NCI-H524 (cell line): ENCODE measurements at regions not wholly inside any gene's neighbourhood (a gene's known extent, or its start where the extent isn't known, plus 50 kb on each side); places are given as distances from the start of the nearest gene placed in this dataset.
"Not testable (repeated sequence)": the region's sequence is repeated elsewhere in the genome, so short reads cannot be mapped to it uniquely, and the experiment has no call there.

Experiments
- DNase-seq, 2 experiments: peaks; one replicate each; lab custom pipeline; 2025; lab: John Stamatoyannopoulos, UW

DNA sequence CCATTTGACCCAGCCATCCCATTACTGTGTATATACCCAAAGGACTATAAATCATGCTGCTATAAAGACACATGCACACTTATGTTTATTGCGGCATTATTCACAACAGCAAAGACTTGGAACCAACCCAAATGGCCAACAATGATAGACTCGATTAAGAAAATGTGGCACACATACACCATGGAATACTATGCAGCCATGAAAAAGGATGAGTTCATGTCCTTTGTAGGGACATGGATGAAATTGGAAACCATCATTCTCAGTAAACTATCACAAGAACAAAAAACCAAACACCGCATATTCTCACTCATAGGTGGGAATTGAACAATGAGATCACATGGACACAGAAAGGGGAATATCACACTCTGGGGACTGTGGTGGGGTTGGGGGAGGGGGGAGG, 242.7 kb upstream of the FOXF1 start:
- DNase-seq: not testable (repeated sequence)

DNA sequence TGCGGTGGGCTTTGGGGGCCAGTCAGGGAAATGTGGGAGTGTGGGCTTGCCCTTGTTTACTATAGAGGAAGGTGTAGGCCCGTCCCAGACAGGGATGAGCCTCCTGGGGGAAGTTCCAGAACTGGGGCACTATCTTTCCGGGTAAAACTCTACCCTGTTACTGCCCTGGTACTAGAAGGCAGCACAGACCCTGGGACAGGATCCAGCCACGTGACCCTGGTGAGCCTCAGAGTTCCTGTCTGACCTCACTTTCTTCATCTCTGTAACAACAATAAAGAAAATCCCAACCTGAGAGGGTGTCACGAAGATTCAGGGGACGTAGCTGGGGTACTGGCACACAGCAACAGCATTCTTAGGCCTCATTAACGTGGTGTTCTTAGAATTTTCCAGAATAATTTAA, 239.6 kb upstream of the FOXF1 start:
- DNase-seq: no peak

DNA sequence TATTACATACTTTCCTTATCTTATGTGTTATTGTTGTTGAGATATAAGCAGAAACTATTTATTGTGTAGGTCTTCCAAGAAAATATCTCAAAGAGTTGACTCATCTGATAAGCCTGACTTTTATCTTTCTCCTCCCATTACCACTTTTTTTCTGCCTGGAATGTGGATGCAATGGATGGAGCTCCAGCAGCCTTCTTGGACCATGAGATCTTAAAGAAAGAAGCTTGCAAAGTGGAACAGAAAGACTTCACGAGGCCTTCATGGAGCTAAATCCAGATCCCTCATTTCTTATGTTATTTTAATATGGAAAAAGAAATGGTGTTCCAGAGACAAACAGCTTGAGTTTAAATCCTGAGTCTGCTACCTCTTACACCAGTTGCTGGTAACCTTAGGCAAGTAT, 237.6 kb upstream of the FOXF1 start:
- no peak for DNase-seq

- no peak for DNase-seq
These were observed 233.1 kb upstream of the FOXF1 start for GRCh38 chr16:86277221-86277620.

GRCh38 chr16:86277859-86278258, 232.5 kb upstream of the FOXF1 start:
- DNase-seq: not testable (repeated sequence)

DNA sequence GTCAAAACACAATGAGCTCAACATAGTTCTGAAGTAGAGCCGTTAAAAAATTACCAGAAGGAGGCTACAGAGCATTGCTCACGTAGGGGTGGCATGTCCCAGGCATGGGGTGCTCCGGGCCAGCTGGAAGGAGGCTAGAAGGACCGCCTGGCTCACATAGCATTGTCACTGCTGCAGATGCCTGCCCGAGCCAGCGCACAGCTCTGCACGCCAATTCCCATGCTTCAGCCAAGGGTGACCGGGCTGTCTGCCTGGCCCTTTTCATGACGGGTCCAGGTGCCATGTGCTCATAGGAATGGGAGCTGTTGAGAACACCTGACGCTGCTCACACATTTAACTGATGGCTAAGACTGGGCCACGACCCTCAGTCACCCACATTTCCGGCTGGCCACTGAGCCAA, 228.9 kb upstream of the FOXF1 start:
- DNase-seq: no peak

GRCh38 chr16:86283944-86284343, 226.4 kb upstream of the FOXF1 start:
- DNase-seq: no peak

GRCh38 chr16:86285421-86285820, 224.9 kb upstream of the FOXF1 start:
- DNase-seq: no peak

DNA sequence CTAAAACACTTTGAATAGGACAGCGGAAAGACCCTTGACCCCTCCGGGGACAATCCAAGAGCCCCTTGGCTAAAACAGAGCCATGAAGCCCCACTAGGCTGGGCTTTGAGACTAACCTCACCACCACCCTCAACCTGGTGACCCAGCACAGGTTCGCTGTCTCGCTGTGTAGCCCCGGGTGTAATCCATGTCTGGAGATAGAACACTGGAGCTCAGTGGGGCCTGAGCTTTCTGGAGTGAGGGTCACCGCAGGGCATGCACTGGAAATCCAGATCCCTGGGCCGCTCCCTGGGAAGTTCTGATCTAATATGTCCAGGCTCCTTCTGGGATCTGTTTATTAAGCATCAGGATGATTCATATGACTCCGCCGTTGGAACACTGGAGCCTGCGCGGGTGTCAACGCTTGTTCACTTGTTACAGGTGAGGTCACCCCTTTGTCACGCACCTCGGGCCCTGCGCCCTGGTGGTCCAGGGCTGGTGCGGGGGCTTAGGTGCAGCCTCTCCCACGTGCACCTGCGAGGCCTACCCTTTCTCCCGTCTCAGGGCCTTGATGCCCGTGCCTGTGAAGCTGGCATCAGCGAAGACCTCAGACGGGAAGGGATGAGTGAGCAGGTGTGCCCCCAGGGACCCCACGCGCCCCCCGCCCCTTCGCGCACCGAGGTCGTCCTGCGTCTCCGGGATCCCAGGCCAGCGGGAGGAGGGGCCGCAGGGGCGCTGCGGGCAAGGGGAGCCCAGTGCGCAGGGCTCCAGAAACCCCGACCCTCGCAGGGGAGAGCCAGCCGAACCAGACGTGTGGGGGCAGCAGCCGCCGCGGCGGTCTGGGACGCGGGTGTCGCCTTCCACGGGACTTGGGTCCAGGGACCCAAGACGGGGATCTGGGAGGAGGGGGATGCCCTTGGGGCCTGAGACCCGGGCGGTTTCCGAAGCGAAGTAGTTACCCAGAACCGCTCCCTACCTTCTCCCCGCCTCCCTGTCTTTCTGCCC, 224.1 kb upstream of the FOXF1 start:
- DNase-seq: no peak

GRCh38 chr16:86286991-86287663, 223.2 kb upstream of the FOXF1 start:
- no peak for DNase-seq

DNA sequence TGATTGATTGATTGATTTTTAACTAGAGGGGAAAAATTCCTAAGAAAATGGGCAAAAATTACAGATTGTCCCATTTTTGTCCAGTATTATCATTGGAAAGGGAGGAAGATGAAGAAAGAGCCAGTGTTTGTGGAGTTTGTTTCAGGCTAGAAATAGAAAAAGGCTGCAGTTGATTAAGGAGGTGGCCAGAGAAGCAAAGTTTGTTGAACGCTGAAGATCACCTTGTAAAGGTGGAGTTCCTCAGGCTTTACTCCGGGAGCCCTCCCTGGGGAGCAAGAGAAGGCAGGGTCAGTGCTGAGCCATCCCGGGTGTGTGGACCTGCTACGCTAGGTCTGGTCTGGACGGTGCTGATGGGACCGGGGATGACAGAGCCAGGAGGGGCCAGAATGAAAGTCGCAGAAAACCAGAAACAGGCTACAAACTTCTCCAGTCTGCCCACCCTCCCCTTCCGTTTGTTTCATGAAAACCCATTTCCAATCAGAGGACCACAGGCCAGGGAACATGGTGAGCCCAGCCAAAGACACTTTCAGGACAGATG, 222.6 kb upstream of the FOXF1 start:
- no peak for DNase-seq

GRCh38 chr16:86288716-86289294, 221.5 kb upstream of the FOXF1 start:
- DNase-seq: no peak

DNA sequence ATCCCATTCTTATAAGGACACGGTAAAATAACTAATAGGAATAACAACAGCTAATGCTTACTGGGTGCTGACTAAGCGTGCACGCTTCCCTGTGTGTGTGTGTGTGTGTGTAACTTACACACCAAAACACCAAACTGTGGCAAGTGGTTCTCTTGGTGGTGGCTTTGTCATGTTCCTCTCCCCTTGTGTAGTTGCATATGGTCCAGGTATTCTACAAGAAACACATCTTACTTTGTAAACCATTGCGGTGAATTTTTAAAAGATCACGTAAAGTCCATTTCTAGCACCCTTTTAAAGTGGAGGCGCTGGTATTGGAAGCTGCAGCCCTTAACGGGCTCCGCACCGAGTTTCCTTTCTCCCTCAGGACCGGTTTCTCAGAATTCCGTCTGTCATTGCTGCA, 221.0 kb upstream of the FOXF1 start:
- DNase-seq: no peak

- DNase-seq: no peak
These were observed 220.4 kb upstream of the FOXF1 start for GRCh38 chr16:86289907-86290306.

DNA sequence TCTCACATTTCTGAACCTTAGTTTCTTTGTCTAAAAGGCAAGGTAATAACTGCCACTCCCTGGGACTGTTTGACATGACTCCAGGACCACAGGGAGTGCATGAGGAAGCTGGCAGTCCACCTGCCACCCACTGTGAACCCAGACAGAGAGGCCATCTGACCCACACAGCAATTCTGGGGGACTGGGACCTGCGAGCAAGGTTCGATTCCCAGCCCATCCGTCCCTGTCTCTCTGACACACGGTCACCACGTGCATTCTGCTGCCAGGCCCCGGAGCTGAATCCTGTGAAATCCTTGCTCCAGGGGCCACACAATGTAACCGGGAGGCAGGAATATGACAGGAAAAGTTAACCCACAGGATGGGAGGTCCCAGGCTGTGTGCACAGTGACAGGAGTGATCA, 218.8 kb upstream of the FOXF1 start:
- DNase-seq: no peak

DNA sequence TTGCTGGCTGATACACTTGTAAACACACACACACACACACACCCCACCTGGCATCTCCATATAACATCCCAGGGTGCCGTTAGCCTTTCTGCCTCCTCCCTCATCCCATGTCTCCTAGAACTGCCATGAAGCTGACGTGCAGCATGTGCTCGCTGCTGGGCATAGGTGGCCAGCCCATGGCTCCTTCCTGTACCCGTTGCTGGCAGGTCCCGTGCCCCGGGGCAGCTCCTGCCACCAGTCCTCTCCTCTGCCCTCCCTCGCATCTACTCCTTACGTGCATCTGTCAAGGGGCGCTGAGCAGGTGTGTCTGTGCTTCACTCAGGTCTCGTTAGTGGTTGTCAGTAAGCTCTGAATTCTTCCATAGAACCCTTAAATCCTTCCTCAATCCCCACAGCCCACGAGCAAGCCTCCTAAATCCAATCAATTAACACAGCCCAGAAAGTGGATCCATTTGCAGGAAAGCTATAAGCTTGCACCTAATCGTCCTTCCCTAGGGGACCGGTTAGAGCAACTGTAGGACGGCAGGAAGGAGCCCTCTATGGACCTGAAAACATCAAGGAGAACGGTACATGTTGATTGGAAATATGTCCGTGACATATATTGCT, 218.1 kb upstream of the FOXF1 start:
- DNase-seq: no peak

DNA sequence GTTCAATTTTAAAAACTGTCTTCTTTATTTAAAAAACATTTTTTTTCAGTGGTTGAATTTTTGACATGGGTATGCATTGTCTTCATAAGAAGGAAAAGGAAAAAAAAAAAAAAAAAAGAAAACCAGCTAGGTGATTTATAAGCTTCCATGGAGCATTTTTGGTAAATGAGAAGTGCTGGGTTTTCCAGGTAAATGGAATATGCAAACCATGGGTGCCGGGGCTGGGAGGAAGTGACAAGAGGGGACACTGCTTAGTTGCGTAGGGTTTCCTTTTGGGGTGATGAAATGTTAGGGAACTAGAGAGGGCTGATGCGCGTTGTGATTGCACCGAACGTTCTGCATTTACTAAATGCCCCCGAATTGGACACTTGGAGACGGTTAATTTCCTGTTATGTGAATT, 217.4 kb upstream of the FOXF1 start:
- no peak for DNase-seq

DNA sequence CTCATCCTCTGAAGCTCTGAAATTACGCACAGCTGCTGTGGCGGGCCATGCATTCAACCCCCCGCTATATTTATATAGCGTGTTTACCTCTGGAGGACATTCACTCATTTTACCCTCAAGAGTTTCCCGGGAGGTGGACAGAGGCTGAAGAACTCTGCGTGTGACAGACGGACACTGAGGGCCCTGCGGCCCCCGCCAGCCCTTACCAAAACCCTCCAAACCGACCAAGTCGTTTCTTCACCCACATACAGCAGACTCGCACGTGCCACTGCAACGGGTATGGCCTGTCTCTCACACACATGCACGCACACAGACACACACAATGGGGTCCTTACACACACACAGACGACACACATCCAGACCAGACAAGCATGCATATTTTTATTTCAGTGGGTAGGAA, 216.4 kb upstream of the FOXF1 start:
- no peak for DNase-seq

DNA sequence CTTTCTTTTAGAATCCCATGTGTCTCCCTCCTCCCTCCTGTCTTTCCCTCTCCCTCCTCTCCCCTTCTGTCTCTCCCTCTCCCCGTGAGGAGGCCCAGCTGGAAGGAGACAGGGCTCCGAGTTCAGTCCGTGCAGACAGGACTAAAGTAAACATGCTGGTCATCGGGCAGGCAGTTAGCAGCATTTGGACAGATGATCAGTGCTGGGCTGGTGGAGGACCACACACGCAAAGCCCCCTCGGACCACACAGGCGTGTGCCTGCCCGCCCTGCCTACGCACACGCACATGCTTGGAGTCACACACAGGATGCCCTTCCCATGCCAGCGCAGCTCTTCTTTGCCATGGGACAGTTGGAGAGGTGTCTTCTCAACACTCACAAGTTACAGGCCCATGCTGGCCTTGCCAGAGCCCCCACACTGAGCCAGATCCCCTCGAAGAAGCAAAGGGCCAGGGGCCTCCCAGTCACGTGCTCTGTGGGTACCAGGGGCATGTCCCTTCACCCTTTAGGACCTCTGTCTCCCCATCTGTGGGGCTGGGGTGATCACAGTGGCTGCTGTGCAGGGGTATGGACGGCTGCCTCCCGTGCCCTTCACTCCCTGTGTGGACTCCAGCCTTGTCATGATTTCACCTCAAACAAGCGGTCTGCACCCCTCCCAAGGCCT, 215.7 kb upstream of the FOXF1 start:
- DNase-seq: no peak

DNA sequence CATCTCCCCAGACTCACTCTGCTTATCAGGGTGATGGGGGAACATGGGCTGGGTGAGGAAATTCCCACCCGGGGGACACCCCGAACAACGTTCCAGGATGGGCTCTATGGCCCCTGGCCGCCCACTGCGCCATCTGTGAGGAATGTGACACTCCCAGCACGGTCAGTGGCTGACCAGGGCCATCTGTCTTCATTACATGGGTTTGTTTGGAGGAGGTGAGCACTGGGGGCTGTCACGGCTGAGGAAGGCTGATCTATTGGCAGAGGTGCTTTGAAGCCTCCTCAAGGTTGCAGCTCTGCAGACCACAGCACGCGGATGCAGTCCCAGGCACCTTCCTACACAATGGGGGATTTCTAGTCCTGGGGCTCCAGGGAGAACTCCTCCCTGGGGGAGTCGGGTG, 214.1 kb upstream of the FOXF1 start:
- no peak for DNase-seq

DNA sequence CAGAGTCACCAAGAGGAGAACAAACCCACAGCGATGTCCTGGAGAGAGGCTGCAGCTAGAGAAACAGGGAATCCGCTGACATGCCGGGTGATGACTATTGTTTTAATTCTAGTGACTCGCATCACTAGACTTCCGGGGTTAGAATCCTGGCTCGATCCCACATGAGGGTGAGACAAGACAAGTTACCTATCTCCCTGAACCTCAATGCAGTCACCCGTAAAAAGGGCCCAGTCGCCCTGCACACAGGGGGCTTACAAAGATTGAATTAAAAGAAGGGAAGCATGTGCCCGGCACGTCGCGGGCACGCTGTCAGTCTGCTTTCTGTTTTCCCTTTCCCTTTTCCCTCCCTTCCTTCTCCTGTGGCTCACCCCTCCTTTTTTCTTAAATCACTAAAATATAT, 212.9 kb upstream of the FOXF1 start:
- DNase-seq: no peak
